BE2C (cell line): ENCODE measurements at regions not wholly inside any gene's neighbourhood (a gene's known extent, or its start where the extent isn't known, plus 50 kb on each side); places are given as distances from the start of the nearest gene placed in this dataset.

Source experiments
- DNase-seq: peaks from one replicate; pipeline ENCODE4 v3.0.0-alpha.2; 2020
- H3K27me3 ChIP-seq: fragments of 250-450 bp; sonication (Bioruptor Pico); 2 replicates; pipeline ENCODE4 v1.5.1; 2020; ENCODE audit warnings: mild to moderate bottlenecking
- H3K36me3 ChIP-seq: fragments of 250-450 bp; sonication (Bioruptor Pico); 2 replicates; pipeline ENCODE4 v1.5.1; 2020; ENCODE audit warnings: mild to moderate bottlenecking
- H3K4me1 ChIP-seq: fragments of 250-450 bp; sonication (Bioruptor Pico); 2 replicates; pipeline ENCODE4 v1.5.1; 2020
- H3K4me3 ChIP-seq: 2 replicates; pipeline ENCODE4 v1.5.1; 2011; ENCODE audit warnings: low read depth, low read length
- H3K9me3 ChIP-seq: fragments of 250-450 bp; sonication (Bioruptor Pico); 2 replicates; pipeline ENCODE4 v1.5.1; 2020
- TF ChIP-seq, protein P1 (sequence below): IDR thresholded peaks from 2 replicates; pipeline ENCODE4 v1.5.1; 2012; ENCODE audit warnings: mild to moderate bottlenecking, low read depth, low read length

- Histone ChIP-seq H3K4me3 (no peak overlapping the region), H3K27me3 (peaks cover 14% of the 10 kb centered on the region), H3K9me3 (peaks cover 2% of the 10 kb centered on the region; the same call in 1 of the 2 replicates), H3K4me1 (no peaks in the 10 kb centered on the region), H3K36me3 (no peaks in the 10 kb centered on the region)
- TF ChIP-seq, protein P1, sequence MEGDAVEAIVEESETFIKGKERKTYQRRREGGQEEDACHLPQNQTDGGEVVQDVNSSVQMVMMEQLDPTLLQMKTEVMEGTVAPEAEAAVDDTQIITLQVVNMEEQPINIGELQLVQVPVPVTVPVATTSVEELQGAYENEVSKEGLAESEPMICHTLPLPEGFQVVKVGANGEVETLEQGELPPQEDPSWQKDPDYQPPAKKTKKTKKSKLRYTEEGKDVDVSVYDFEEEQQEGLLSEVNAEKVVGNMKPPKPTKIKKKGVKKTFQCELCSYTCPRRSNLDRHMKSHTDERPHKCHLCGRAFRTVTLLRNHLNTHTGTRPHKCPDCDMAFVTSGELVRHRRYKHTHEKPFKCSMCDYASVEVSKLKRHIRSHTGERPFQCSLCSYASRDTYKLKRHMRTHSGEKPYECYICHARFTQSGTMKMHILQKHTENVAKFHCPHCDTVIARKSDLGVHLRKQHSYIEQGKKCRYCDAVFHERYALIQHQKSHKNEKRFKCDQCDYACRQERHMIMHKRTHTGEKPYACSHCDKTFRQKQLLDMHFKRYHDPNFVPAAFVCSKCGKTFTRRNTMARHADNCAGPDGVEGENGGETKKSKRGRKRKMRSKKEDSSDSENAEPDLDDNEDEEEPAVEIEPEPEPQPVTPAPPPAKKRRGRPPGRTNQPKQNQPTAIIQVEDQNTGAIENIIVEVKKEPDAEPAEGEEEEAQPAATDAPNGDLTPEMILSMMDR: no peak
- no peak for DNase-seq
Measured at GRCh38 chr16:87235810-87236515, 81.2 kb downstream of the C16orf95 start.

DNA sequence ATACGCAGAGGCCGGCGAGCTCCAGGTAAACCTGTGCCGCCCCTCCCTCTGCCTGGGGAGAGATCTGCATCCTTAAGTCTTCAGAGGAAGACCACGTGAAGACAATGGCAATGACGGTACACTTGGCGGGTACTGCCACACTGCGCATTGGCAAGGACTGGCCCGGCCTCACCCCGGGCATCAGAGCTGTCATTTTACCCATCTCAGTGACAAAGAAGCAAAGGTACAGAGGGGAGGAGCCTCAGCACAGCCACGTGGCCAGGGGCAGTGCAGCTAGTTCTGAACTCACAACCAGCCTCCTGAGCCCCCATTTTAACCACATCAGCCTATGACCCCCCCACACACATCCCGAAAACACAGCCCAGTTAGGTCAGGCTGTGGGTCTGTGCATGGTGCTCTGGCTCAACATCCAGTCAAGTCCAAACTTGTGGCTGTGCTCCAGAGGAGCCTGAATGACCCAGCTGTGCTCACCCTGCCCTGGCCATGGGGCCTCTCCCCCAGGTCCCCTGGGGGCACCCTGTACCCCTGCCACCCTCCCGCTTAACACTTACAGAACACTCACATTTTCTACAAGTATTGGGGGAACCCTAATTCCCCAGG is 80.6 kb downstream of the C16orf95 start:
- Histone ChIP-seq H3K9me3 (peaks cover 2% of the 10 kb centered on the region; the same call in 1 of the 2 replicates), H3K4me1 (no peaks in the 10 kb centered on the region), H3K4me3 (no peak overlapping the region), H3K27me3 (peaks cover 17% of the 10 kb centered on the region), H3K36me3 (no peaks in the 10 kb centered on the region)
- DNase-seq: no peak
- TF ChIP-seq, protein P1: no peak

DNA sequence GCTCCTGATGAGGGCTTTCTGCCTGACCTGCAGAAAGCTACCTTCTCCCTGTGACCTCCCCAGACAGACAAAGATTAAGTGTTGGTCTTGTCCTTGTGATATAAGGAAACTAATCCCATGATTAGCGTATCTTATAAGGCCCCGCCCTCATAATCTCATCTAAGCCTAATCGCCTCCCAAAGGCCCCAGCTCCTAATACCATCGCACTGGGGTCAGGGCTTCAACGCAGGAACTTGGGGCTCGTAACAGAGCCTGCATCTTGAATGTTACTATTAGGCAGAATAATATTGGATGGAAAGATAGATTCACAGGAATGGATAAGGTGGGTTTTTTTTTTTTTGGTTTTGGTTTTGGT is 78.9 kb downstream of the C16orf95 start:
- Histone ChIP-seq H3K27me3 (peaks cover 27% of the 10 kb centered on the region), H3K4me3 (no peak overlapping the region), H3K36me3 (no peaks in the 10 kb centered on the region), H3K9me3 (no peaks in the 10 kb centered on the region), H3K4me1 (no peaks in the 10 kb centered on the region)
- TF ChIP-seq, protein P1: no peak
- DNase-seq: no peak

GRCh38 chr16:87239545-87239944 is 77.6 kb downstream of the C16orf95 start:
- no peaks in the 10 kb centered on the region for H3K4me1 ChIP-seq
- no peaks in the 10 kb centered on the region for H3K9me3 ChIP-seq
- TF ChIP-seq, protein P1: no peak
- no peak for DNase-seq
- H3K27me3 ChIP-seq: peaks cover 29% of the 10 kb centered on the region
- no peaks in the 10 kb centered on the region for H3K36me3 ChIP-seq
- H3K4me3 ChIP-seq: no peak overlapping the region

DNA sequence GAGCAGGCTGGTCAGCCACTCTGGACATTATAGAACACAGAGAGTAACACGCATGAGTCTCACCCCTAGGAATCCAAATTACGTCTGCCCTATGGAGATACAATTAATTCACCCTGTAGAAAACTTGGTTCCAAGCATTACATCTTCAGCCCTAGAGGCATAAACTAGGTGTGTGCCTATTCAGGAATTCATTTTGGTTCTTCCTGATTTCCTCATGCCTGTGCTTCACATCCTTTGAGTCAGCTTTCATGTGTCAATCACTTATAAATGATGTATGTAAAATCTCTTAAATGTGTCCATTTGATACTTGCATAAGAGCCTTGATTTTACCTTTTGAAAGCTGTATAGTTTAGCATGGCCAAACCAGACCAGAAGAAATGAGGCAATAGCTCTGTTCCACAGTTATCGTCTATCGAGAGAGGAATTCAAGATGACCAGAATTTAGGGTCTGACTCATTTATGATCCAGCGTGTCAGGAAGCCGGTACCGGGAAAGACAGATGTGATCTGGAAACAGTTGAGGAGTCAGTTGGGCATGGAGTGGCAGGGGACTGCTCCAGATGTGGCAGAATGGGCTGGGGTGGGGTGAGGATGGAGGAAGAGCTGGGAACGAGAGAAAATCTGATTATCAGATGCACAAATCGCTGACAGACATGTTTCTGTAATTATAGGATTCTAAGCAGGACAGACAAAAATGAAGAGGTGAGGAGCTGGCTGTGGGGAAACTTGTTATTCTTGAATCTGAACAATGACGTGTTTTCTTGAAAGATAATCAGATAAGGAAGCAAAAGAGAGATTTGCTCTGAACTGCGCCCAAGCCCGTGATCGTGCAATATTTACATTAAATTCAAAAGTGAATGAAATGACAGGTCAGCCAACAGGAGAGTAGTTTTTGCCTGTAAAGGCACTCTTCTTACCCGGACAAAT is 76.7 kb downstream of the C16orf95 start:
- Histone ChIP-seq H3K4me3 (no peak overlapping the region), H3K36me3 (no peaks in the 10 kb centered on the region), H3K27me3 (peaks cover 35% of the 10 kb centered on the region), H3K9me3 (no peaks in the 10 kb centered on the region), H3K4me1 (no peaks in the 10 kb centered on the region)
- no peak for DNase-seq
- TF ChIP-seq, protein P1: no peak
